GM23338 (cell line): ENCODE measurements at regions not wholly inside any gene's neighbourhood (a gene's known extent, or its start where the extent isn't known, plus 50 kb on each side); places are given as distances from the start of the nearest gene placed in this dataset.

Experiments used
- CTCF ChIP-seq, 2 experiments: fragments of 200-600 bp in 1 of 2; sonication (generic) in 1 of 2; conservative IDR thresholded peaks; 2 replicates each; pipeline versions ENCODE4 v1.5.1 to v1.6.1; 2016 to 2017; ENCODE audit warnings: antibody characterized with exemption in 2 of 2, low read depth in 2 of 2, mild to moderate bottlenecking in 2 of 2, moderate library complexity in 1 of 2
- EZH2 ChIP-seq: fragments of 200-600 bp; sonication (generic); IDR thresholded peaks from one replicate; pipeline ENCODE4 v1.8.0; 2017; ENCODE audit warnings: antibody characterized with exemption, mild to moderate bottlenecking, low read depth; ENCODE audit not compliant: unreplicated experiment

GRCh38 chr12:39062266-39062996, 157.0 kb upstream of the CPNE8 start:
- TF ChIP-seq CTCF (conservative IDR thresholded peaks at IDR 0.05; ENCODE audit: low read depth in 2 of 2) (no peak), EZH2 (no peak)
